HG03520 (cell line): ENCODE measurements at regions not wholly inside any gene's neighbourhood (a gene's known extent, or its start where the extent isn't known, plus 50 kb on each side); places are given as distances from the start of the nearest gene placed in this dataset.
"Not testable (repeated sequence)": the region's sequence is repeated elsewhere in the genome, so short reads cannot be mapped to it uniquely, and the experiment has no call there.

Experiments
- ATAC-seq: cut with Tn5 transposase; IDR thresholded peaks from one replicate; pipeline ENCODE4 v1.9.1; 2021; ENCODE audit warnings: mild to moderate bottlenecking, moderate library complexity; ENCODE audit not compliant: unreplicated experiment

- no peak for ATAC-seq
Measured at GRCh38 chr3:26252001-26252400, 370.6 kb upstream of the LRRC3B start.

GRCh38 chr3:26256224-26256623 lies 366.3 kb upstream of the LRRC3B start:
- ATAC-seq, result no peak

DNA sequence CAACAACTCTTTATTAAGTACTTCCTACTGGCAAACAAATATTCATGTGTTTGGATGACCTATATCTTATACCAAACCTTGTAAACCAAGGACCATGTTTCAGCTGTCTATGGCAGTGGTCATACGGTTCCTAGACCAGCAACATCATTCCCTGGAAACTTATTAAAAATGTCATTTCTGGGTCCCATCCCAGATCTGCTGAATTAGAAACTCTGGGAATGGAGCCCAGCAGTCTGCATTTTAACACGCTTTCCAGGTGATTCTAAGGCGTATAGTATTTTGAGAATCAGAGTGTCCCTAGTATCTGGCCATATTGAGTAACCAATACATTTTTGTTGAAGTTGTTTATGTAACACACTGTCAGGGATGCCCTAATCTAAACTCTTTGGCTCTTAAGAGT lies 363.4 kb upstream of the LRRC3B start:
- no peak for ATAC-seq

DNA sequence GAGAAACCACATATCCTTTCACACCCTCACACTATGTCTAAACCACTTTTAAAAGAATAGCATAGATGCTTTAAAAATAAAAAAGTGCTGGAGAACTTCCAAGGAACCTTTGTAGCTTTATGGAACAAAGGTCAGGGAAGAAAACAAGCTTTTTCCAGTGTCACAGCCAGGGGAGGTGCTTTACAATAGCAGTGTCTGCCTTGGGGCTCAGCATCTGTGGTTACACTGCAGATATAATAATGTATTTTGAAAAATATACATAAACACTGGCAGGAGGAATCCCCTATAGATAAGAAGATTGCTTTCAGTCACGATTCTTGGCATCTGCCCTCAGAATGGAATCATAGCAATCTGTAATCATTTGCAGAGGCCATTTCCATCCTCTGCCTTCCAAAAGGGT lies 362.4 kb upstream of the LRRC3B start:
- ATAC-seq, result no peak

DNA sequence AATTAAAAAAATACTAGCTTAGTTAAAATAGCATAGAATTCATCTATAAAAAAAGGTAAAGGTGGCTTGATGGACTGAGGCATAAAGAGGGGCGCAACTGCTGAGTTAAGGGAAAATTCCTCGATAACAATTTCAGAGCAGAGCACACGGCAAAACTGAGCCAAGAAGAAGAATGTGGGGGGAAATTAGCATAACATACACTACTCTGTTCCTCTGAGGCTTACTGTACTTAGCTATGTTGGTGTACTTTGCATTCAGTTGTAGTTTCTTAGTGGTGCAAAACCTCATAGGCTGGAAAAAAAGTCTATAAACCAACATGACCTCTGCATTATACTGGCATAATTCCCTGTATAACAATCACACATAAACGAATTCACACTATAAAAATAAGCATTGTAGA lies 357.9 kb upstream of the LRRC3B start:
- ATAC-seq, result no peak

DNA sequence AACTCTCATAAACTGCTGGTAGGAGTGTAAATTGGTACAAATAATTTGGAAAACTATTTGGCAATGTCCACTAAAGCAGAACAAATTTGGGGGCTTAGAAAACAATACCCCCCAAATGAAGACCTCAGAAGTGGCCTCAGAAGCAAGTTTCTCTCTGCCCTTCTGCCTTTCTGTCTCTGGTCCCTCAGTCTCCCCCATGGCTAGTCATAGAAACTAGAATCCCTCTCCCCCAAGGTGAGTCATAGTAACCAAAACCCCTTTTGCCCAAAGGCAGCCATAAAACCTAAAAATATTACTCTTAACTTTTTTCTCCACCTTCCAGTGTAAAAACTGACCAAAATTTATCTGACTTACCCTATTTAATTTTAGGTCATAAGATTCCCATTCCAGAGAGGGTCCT lies 350.7 kb upstream of the LRRC3B start:
- ATAC-seq, result no peak

- no peak for ATAC-seq
Measured at GRCh38 chr3:26273196-26273595, 349.4 kb upstream of the LRRC3B start.

DNA sequence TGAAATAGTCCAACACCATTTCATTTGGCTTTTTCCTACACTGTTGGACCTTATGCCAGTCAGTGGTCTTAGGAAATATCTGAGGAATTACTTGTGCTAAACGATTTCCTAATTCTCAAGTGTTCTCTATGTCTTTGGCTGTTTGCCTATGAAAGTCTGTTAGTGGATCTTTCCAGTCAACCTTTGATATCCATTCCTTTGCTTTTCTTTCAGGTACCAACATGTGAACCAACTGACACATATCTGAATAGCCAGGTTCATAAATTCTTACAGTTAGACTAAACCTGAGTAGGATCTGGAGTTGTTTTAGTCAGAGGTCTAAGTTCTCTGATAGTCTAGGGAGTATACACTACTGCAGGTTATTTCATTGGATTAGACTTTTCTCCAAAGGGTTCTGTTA lies 343.5 kb upstream of the LRRC3B start:
- no peak for ATAC-seq

DNA sequence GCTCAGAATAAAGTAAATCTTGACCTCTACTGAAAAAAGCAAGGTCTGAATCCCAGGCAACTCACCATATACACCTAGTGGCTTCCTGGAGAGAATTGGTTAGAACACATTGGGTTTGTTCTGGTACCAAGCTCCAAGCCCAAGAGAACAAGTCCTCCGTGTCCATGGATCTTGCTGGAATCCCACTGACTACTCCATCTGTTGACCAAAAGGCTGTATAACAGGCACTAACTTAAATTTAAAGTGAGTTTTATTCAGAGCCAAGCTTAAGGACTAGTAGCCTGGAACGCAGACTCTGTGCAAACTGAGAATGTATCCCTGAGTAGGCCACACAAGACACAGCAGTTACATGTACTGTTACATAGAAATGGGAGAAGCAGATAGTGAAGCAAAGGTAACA lies 342.1 kb upstream of the LRRC3B start:
- ATAC-seq, result no peak

GRCh38 chr3:26281284-26281985 lies 341.1 kb upstream of the LRRC3B start:
- ATAC-seq, result no peak

- ATAC-seq, result not testable (repeated sequence)
Measured at GRCh38 chr3:26284503-26284902, 338.1 kb upstream of the LRRC3B start.

- no peak for ATAC-seq
Measured at GRCh38 chr3:26291840-26292239, 330.7 kb upstream of the LRRC3B start.

DNA sequence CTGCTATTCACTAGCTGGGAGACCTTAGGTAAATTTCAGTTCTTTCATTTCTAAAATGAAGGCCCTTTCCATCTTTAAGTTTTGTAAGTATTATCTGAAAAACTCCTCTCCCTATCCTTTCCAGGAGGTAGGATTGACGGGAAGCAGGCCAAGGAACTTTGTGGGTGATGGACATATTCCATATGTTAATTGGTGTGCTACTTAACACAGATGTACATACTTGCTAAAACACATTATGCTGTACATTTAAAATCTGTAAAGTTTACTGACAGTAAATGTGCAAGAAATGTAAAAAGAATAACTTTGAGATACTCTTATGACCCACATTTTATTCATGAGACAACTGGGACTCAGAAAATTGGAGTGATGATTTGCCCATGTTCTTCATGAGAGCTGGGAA lies 329.8 kb upstream of the LRRC3B start:
- no peak for ATAC-seq

DNA sequence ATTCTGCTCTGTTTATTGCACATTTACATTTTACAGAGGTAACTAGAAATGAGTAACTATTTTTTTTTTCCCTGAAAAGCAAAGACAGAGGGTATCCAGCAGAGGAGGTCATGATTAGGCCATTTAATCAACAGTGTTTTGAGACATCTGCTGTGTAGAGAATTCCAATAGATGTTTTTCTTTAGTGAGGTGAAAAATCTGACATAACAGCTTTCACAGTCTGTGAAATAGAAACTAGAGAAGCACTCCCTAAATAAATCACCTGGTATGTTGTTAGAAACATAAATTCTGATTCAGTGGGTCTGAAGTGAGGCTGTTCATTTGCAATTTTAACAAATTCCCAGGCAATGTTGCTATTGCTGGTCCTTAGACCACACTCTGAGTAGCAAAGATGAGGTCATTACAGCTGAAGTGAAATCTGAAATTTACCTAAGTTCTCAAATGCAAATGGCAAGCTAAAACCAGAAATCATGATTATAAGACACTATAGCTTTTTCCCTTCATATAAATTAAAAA lies 329.2 kb upstream of the LRRC3B start:
- no peak for ATAC-seq

DNA sequence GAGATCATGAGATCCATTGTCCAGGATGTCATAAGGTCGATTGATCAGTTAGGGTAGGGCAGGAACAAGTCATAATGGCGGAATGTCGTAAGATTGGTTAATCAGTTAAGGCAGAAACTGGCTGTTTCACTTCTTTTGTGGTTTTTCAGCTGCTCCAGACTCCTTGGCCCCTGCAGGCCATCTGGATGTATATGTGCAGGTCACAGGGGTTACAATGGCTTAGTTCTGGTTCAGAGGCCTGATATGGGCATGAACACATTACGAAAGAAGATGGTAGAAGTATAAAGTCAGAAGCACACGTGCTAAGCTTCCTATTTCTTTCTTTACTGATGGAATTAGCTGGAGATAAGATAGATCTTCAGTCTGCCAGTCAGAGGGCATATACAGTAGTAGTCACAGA lies 315.4 kb upstream of the LRRC3B start:
- no peak for ATAC-seq

DNA sequence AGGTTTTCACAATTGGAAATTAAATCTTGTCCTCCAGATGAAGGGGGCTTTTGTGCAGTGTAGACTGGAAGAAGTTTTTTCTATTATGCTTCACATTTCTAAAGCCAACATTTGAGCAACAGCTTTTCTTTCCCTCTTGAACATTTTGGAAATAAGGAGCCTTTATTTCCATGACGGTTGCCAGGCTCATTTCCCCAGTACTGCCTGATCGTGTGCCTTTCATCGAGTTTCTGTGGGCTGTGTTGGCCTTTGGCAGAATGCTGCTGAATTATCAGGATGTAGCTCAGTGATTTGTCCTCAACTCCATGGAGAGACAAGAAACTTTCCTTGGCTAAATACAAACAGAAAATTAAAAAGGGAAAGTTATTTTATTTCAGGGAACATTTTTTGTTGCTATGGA lies 314.8 kb upstream of the LRRC3B start:
- ATAC-seq, result no peak

DNA sequence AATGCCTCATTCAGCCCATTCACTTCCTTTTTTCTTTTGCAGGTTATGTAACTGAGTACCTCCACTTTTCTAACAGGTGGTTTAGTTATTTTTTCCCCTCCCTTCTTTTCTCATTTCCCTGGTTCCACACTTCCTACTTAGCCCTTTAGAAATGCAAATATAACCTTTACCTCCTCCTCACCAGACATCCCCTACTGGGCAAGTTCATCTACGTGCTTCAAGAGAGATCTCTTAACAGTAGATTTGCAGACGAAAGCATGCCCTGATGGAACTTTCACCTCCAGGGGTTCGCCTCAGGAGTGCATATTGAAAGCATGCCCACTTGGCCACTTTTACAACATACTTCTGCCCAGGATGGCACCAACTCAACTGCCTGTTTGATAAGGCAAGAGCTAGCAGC lies 314.1 kb upstream of the LRRC3B start:
- ATAC-seq, result no peak

GRCh38 chr3:26309536-26309935 lies 313.0 kb upstream of the LRRC3B start:
- not testable (repeated sequence) for ATAC-seq

DNA sequence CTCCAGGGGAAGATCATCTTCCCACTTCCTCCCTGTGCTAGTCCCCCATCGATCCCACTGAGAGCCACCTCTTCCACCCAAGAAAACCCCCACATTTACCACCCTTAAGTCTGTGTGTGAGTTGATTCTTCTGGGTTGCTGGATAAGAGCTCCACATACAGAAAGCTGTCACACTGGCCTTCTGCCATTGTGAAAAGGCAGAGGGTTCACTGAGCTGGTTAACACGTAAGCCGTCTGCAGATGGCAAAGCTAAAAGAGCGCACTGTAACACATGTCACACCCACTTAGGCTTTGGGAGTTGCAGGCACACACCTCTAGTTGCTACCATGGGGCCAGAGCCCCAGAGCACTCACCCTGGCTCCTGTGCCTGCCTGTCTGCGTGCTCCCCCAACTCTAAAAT lies 309.8 kb upstream of the LRRC3B start:
- no peak for ATAC-seq

- ATAC-seq, result no peak
Measured at GRCh38 chr3:26316472-26316871, 306.1 kb upstream of the LRRC3B start.

DNA sequence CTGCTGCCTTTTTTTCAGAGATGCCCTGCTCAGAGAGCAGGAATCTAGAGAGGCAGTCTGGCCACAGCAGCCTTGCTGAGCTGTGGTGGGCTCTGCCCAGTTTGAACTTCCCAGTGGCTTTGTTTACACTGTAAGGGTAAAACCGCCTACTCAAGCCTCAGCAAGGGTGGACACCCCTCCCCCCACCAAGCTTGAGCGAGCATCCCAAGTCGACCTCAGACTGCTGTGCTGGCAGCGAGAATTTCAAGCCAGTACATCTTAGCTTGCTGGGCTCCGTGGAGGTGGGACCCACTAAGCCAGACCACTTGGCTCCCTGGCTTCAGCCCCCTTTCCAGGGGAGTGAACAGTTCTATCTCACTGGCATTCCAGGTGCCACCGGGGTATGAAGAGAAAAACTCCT lies 298.8 kb upstream of the LRRC3B start:
- not testable (repeated sequence) for ATAC-seq

GRCh38 chr3:26340001-26340400 lies 282.6 kb upstream of the LRRC3B start:
- ATAC-seq, result no peak

DNA sequence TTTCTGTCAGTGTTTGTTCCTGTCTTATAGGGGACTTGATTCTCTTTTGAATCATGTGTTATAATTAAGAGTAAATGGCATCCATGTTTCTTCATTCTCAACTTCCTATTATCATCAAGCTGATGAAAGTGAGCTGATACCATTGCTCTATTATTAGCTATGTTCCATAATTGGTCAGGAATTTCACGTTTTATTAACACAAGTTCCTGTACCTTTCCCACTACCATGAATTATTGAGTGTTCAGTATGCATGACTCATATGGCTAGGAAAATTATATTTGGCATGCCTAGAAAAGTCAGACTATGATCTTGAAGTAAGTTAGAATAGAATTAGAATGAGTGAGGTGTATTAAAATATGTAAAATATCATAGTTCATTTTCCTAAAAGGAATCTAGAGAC lies 278.9 kb upstream of the LRRC3B start:
- ATAC-seq, result no peak
